GM10266 (cell line): ENCODE measurements at regions not wholly inside any gene's neighbourhood (a gene's known extent, or its start where the extent isn't known, plus 50 kb on each side); places are given as distances from the start of the nearest gene placed in this dataset.

Experiments used
- DNase-seq: peaks from one replicate; pipeline ENCODE4 v3.0.0; 2012; ENCODE audit errors: extremely low spot score
- TF ChIP-seq, protein P1 (sequence below): IDR thresholded peaks from 2 replicates; pipeline ENCODE4 v1.5.1; 2012; ENCODE audit warnings: mild to moderate bottlenecking, low read depth; ENCODE audit not compliant: control insufficient read depth, insufficient read depth; ENCODE audit errors: missing control alignments

DNA sequence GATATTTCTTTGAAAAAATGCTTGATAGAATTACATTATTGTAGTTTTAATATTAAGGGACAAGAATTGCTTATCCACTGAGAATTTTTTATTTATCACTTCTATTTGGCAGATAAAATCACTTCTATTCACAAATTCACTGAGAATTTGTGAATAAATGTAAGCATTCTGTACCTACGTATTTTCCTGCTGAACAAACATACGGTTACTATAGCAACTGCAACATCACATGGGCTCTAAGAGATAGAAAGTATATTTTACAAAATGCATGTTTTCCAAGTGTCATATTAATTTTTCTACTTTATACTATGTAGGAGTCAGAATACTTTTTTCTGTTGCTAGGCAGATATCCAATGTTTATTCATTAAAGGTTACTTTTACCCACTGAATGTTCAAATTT lies 166.2 kb downstream of the ZIC1 start:
- TF ChIP-seq, protein P1, sequence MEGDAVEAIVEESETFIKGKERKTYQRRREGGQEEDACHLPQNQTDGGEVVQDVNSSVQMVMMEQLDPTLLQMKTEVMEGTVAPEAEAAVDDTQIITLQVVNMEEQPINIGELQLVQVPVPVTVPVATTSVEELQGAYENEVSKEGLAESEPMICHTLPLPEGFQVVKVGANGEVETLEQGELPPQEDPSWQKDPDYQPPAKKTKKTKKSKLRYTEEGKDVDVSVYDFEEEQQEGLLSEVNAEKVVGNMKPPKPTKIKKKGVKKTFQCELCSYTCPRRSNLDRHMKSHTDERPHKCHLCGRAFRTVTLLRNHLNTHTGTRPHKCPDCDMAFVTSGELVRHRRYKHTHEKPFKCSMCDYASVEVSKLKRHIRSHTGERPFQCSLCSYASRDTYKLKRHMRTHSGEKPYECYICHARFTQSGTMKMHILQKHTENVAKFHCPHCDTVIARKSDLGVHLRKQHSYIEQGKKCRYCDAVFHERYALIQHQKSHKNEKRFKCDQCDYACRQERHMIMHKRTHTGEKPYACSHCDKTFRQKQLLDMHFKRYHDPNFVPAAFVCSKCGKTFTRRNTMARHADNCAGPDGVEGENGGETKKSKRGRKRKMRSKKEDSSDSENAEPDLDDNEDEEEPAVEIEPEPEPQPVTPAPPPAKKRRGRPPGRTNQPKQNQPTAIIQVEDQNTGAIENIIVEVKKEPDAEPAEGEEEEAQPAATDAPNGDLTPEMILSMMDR: no peak
- DNase-seq: no peak

DNA sequence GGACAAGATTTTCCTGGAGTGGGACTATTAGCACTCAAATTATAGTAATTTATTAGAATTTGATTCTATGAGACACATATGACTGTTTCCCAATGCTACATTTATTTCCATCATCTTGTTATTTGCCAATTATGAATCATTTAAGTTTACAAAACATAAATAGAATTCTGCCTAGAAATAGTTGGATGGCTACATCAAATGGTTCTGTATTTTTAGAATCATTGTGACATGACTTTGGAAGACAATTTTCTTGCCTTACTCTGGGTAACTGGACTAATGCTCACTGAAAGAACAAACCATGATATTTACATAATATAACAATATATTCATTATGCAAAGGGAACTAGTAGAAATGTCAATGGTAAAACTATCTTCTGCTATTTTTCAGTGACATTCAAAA lies 173.5 kb downstream of the ZIC1 start:
- no peak for DNase-seq

DNA sequence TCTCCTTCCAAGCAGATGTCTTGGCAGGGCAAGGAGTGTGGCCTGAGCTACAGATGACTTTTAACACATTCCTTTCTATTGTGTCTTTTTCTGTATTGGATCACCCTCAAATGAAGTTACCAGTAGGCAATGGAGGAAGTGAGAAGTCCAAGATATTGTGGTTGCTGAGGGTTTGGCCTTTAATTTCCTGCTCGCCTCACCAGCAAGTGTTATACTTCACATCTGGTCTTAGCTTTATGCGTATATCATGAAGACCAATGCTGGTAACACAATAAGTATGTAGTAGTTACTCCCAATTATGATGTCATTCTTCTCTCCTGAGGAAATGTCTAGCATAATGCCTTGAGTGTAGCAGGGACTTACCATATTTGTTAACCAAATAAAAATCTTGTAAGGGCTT lies 179.9 kb downstream of the ZIC1 start:
- TF ChIP-seq, protein P1: no peak
- DNase-seq: no peak

More for the DNA sequence above, 173.5 kb downstream of the ZIC1 start:
- TF ChIP-seq, protein P1: no peak

DNA sequence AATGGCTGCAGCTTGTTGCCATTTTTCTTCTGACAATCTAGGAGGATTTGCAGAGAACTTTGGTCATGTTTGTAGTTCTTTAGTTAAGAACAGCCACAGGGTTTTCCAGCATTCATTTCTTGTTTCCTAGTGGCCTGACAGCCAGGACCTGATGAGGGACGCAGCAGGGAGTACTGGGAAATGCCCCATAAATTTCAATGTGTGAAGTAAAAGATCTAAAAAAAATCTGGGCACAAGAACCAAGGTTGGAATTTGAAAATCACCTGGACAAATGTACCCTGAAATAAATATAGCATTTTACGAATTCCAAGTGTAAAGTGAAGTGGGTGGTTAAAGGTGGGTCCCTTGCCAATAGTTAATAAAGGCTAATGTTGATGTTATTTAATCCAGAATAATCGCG lies 195.0 kb downstream of the ZIC1 start:
- TF ChIP-seq, protein P1: no peak
- no peak for DNase-seq

DNA sequence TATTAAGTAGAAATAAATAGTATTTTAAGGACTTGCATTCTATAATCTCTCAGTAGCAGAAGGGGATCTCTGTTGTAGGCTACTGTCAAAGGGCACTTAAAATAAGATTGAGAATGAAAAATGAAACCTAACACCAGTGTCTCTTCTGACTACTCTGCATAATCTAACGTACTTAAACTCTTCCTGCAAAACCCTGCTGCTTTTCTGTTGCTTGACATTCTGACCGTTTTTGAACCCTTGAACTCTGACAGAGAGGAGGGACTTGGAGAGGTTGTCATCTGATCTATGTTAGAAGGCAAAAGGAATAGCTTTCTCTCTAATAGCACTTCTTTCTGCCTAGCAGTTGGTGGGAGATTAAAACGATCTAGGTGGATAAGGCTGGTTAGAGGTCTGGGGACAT lies 204.6 kb downstream of the ZIC1 start:
- peak; percentile 7 for DNase-seq
- TF ChIP-seq, protein P1: no peak

DNA sequence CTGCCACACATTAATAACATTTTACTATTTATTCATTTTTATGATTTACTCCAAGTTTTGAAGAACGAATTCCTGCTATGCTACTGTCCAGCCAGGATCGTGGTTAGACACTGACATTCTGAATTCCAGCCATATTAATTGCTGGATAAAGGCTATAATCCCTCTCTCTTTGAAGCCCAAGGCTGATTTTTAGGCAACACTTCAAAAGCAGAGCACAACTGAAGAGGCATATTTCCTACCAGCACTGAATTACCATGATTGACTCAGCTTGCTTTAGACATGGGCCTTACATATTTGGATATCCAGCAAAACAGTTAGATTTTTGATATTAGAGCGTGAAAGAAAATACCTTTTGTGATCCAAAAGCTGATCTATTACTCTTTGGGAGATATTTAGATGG lies 205.0 kb downstream of the ZIC1 start:
- TF ChIP-seq, protein P1: no peak
- no peak for DNase-seq

DNA sequence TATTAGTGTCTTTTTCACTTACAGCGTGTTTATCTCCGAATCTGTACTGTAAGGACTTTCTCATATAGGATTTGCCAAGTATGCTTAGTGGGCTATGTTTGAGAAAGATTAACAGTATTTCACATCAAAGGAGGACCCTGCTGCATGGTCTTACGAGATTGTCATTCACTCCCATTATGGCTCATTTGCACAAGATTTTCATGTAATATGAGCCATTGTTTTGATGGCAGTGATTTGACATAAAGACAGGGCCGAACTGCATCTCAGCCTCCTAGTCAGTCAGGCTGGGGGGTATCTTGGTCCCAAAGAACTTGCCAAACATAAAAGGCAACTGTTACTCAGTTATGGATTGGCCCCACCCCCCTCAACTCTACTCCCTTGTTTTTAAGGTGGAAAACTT lies 205.9 kb downstream of the ZIC1 start:
- no peak for DNase-seq

More for the DNA sequence above, 205.9 kb downstream of the ZIC1 start:
- TF ChIP-seq, protein P1: no peak
